Psoas muscle (tissue), 7 donors: ENCODE measurements at regions not wholly inside any gene's neighbourhood (a gene's known extent, or its start where the extent isn't known, plus 50 kb on each side); places are given as distances from the start of the nearest gene placed in this dataset.

Experiments
- ATAC-seq, 4 donors: fragments of 200-7000 bp; cut with Tn5 transposase; one replicate each; pipeline ENCODE4 v1.9.1; 2020; ENCODE audit warnings: moderate library complexity in 3 of 4, mild to moderate bottlenecking in 2 of 4
- DNase-seq, 2 donors: peaks; one replicate each; pipeline ENCODE4 v3.0.0-alpha.2; 2020
- H3K27ac ChIP-seq: fragments of 200-600 bp; one replicate; pipeline ENCODE4 v1.8.0; 2022
- H3K27me3 ChIP-seq, 3 donors: fragments of 200-600 bp in 1 of 3; one replicate each; pipeline versions ENCODE4 v1.6.1 to v1.8.0; 2013 to 2022; ENCODE audit warnings: low read length in 2 of 3, mild to moderate bottlenecking in 2 of 3, moderate library complexity in 1 of 3; ENCODE audit not compliant: insufficient read depth in 3 of 3
- H3K36me3 ChIP-seq, 2 donors: fragments of 200-600 bp in 1 of 2; one replicate each; pipeline versions ENCODE4 v1.6.1 to v1.8.0; 2013 to 2022; ENCODE audit warnings: low read depth in 1 of 2, mild to moderate bottlenecking in 1 of 2, moderate library complexity in 1 of 2; ENCODE audit not compliant: insufficient read depth in 1 of 2
- H3K4me1 ChIP-seq: fragments of 200-600 bp; one replicate; pipeline ENCODE4 v1.8.0; 2022
- H3K4me3 ChIP-seq: fragments of 200-600 bp; one replicate; pipeline ENCODE4 v1.8.0; 2022; ENCODE audit warnings: mild to moderate bottlenecking
- H3K9me3 ChIP-seq: fragments of 200-600 bp; one replicate; pipeline ENCODE4 v1.8.0; 2022
- CTCF ChIP-seq: fragments of 200-600 bp; IDR thresholded peaks from one replicate; pipeline ENCODE4 v1.8.0; 2022; ENCODE audit warnings: antibody characterized with exemption
- WGBS, 3 donors: extraction: QIAGEN DNeasy Blood & Tissue Kit; methylation state at CpG; one replicate each; pipeline versions ENCODE4 v1.1.6 to v1.1.7; 2013; 5-methylcytosine and 5-hydroxymethylcytosine counted together
- intact Hi-C, 2 donors: fragments of 100-400 bp; cut with DNase I; formaldehyde crosslinking; loops; one replicate each; pipeline versions ENCODE4 v1.11.0 to v1.14.2; 2022
- donor health status: healthy with polysubstance abuse.
- donor health status: DM: no; HTN: no; CAD: no; lungs with moderate emphysema.
- donor health status: Bipolar disorder and iron deficiency.
- donor health status: healthy.
- donor health status: DM: yes; HTN: yes; CAD: no.
- donor health status: DM: no; HTN: no; CAD: no.
- donor health status: DM: yes; HTN: yes; CAD: no.

DNA sequence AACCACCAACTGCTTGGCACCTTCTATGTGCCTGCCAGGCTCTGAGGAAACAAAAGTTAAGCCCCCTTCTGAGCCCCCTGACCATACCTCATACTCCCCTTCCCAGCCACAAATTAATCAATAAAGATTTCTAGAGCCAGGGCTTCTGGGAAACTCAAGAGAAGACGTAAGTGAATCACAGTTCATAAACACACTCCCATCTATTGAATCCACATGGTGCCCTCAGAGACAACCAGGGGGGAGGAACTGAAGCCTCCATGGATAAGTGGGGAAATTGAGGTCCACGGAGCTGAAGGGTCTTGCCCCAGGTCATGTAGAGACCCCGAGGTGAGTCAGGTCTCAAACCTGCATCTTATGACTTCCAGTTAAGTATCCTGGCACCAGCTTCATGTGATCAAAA, 150.6 kb downstream of the MN1 start:
- Histone ChIP-seq H3K27me3 (no peaks in the 10 kb centered on the region), H3K4me1 (peaks cover 32% of the 10 kb centered on the region), H3K4me3 (no peak overlapping the region), H3K36me3 (no peaks in the 10 kb centered on the region), H3K9me3 (no peaks in the 10 kb centered on the region), H3K27ac (peak overlapping the region; percentile 88)
- no peak for DNase-seq
- intact Hi-C loops, result loop anchor here in 1 of 2 donors (5.0 kb wide), 1 partner anchor 66 kb away; no protein-coding TSS in a partner anchor
- no peak for TF ChIP-seq CTCF
- peak; percentile 19 to 64 (median 40) for ATAC-seq
- WGBS, 3 donors, result 22 to 42% (median 28%) methylated on average over 3 of the region's 3 CpGs

- Histone ChIP-seq H3K27ac (peak overlapping the region; percentile 88), H3K36me3 (no peaks in the 10 kb centered on the region), H3K4me3 (no peak overlapping the region), H3K9me3 (no peaks in the 10 kb centered on the region), H3K27me3 (no peaks in the 10 kb centered on the region), H3K4me1 (peaks cover 32% of the 10 kb centered on the region)
- intact Hi-C loops, result loop anchor here in 1 of 2 donors (5.0 kb wide), 1 partner anchor 66 kb away; no protein-coding TSS in a partner anchor
- ATAC-seq, result peak; percentile 84 to 93 (median 88)
- 15 to 27% (median 19%) methylated on average over 5 of the region's 5 CpGs for WGBS, 3 donors
- peak; percentile 31 for TF ChIP-seq CTCF
- DNase-seq, result peak; percentile 57 to 82
These were observed 150.1 kb downstream of the MN1 start for GRCh38 chr22:27651486-27651885.

DNA sequence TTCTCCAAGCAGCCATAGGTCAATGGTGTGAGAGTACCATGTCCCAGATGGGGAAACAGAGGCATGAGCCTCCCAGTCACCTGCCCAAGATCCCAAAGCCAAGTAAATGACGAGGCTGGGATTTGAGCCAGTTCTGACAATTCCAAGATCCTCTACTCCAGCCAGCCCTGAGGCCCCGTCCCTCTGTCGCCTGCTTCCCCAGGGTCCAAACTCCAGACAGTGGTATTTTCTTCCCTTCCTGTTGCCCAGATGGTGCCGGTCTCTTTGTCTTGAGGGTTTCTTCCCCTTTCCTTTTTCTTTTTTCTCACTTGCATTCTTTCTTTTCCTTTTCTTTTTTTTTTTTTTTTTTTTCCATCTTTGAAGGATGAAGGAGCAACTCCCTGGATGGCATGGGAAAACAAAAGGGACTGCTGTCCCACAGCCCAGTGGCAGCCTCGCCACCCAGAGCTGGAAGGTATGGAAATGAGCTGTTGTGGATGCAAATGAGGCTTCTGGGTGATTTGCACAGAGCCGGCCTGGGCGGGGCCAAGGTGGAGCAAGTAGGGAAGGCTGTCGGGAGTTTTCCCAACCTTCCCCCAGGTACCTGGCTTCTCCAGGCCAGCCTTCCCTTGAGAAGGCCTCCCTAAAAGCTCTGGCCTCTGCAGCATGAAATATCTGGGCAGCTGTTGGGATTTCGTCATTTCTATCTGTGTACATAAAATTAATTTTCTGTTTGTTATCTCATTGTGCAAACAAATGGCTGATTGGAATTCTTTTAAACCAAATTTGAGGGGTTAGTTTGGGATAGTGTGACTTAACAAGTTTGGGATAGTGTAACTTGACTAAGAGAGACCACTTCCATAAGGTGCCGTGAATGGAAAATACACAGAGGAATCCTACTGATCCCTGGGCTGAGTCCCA, 146.8 kb downstream of the MN1 start:
- Histone ChIP-seq H3K36me3 (no peaks in the 10 kb centered on the region), H3K9me3 (no peaks in the 10 kb centered on the region), H3K27ac (peak overlapping the region; percentile 57), H3K27me3 (no peaks in the 10 kb centered on the region), H3K4me1 (peaks cover 31% of the 10 kb centered on the region), H3K4me3 (peak overlapping the region; percentile 37)
- ATAC-seq, result peak in 2 of 4 donors; percentile 15 to 31
- 24 to 40% (median 28%) methylated on average over 10 of the region's 10 CpGs for WGBS, 3 donors
- DNase-seq, result no peak
- TF ChIP-seq CTCF, result no peak
- intact Hi-C loops, result loop anchor here in 1 of 2 donors (5.0 kb wide), 1 partner anchor 63 kb away; no protein-coding TSS in a partner anchor

- intact Hi-C loops, result no loop called here
- ATAC-seq (no peak), DNase-seq (no peak)
- Histone ChIP-seq H3K27ac (no peak overlapping the region), H3K9me3 (no peaks in the 10 kb centered on the region), H3K4me3 (no peak overlapping the region), H3K27me3 (no peaks in the 10 kb centered on the region), H3K4me1 (peaks cover 24% of the 10 kb centered on the region), H3K36me3 (no peaks in the 10 kb centered on the region)
- no peak for TF ChIP-seq CTCF
- WGBS, 3 donors, result 85 to 93% (median 93%) methylated on average over 2 of the region's 2 CpGs
These were observed 145.9 kb downstream of the MN1 start for GRCh38 chr22:27655582-27656185.
